ENCODE measurements at regions not wholly inside any gene's neighbourhood (a gene's known extent, or its start where the extent isn't known, plus 50 kb on each side); places are given as distances from the start of the nearest gene placed in this dataset.
"Not testable (repeated sequence)": the region's sequence is repeated elsewhere in the genome, so short reads cannot be mapped to it uniquely, and the experiment has no call there.

- not testable (repeated sequence) for TF ChIP-seq POLR2A, CTCF, EP300, POLR2AphosphoS5 (IDR thresholded peaks at IDR 0.05)
Measured at GRCh38 chr15:21653707-21654106, 213.4 kb upstream of the POTEB3 start.
